ENCODE measurements at regions not wholly inside any gene's neighbourhood (a gene's known extent, or its start where the extent isn't known, plus 50 kb on each side); places are given as distances from the start of the nearest gene placed in this dataset.

GRCh38 chr10:20948686-20949327 lies 51.7 kb upstream of the NEBL start:
- TF ChIP-seq CTCF (IDR thresholded peaks at IDR 0.05) (no peak), POLR2A (IDR thresholded peaks at IDR 0.05) (no peak)
